HUES6 (cell line): ENCODE measurements at regions not wholly inside any gene's neighbourhood (a gene's known extent, or its start where the extent isn't known, plus 50 kb on each side); places are given as distances from the start of the nearest gene placed in this dataset.
"Not testable (repeated sequence)": the region's sequence is repeated elsewhere in the genome, so short reads cannot be mapped to it uniquely, and the experiment has no call there.

Experiments used
- H3K27ac ChIP-seq: 2 replicates; pipeline ENCODE4 v1.7.0; 2013; ENCODE audit warnings: low read depth, mild to moderate bottlenecking, low read length, inconsistent platforms
- H3K27me3 ChIP-seq: 2 replicates; pipeline ENCODE4 v1.6.1; 2013; ENCODE audit warnings: low read length; ENCODE audit not compliant: control insufficient read depth, insufficient read depth
- H3K36me3 ChIP-seq: 2 replicates; pipeline ENCODE4 v1.6.1; 2013; ENCODE audit warnings: low read length; ENCODE audit not compliant: control insufficient read depth, insufficient read depth
- H3K4me1 ChIP-seq: 2 replicates; pipeline ENCODE4 v1.6.1; 2013; ENCODE audit warnings: low read length; ENCODE audit not compliant: control insufficient read depth, insufficient read depth
- H3K4me3 ChIP-seq: 2 replicates; pipeline ENCODE4 v1.5.1; 2013; ENCODE audit warnings: low read depth, low read length
- H3K9ac ChIP-seq: one replicate; pipeline ENCODE4 v1.6.1; 2013; ENCODE audit warnings: mild to moderate bottlenecking, low read length
- H3K9me3 ChIP-seq: 2 replicates; pipeline ENCODE4 v1.6.1; 2013; ENCODE audit warnings: low read depth, low read length; ENCODE audit not compliant: control insufficient read depth, insufficient read depth

GRCh38 chr11:19419808-19420207 lies 179.1 kb upstream of the E2F8 start:
- Histone ChIP-seq H3K9ac (no peak overlapping the region), H3K4me3 (no peak overlapping the region), H3K4me1 (no peaks in the 10 kb centered on the region), H3K27ac (no peak overlapping the region), H3K27me3 (no peaks in the 10 kb centered on the region), H3K36me3 (no peaks in the 10 kb centered on the region), H3K9me3 (no peaks in the 10 kb centered on the region)

GRCh38 chr11:19419021-19419750 lies 178.4 kb upstream of the E2F8 start:
- H3K27me3 ChIP-seq, result no peaks in the 10 kb centered on the region
- no peaks in the 10 kb centered on the region for H3K9me3 ChIP-seq
- no peak overlapping the region for H3K27ac ChIP-seq
- no peak overlapping the region for H3K4me3 ChIP-seq
- H3K36me3 ChIP-seq, result no peaks in the 10 kb centered on the region
- no peaks in the 10 kb centered on the region for H3K4me1 ChIP-seq
- H3K9ac ChIP-seq, result no peak overlapping the region

- no peaks in the 10 kb centered on the region for H3K9me3 ChIP-seq
- H3K36me3 ChIP-seq, result no peaks in the 10 kb centered on the region
- no peak overlapping the region for H3K4me3 ChIP-seq
- no peak overlapping the region for H3K27ac ChIP-seq
- no peak overlapping the region for H3K9ac ChIP-seq
- H3K27me3 ChIP-seq, result no peaks in the 10 kb centered on the region
- H3K4me1 ChIP-seq, result no peaks in the 10 kb centered on the region
These were observed 177.5 kb upstream of the E2F8 start for GRCh38 chr11:19418221-19418620.

- not testable (repeated sequence) for H3K36me3 ChIP-seq
These were observed 171.3 kb upstream of the E2F8 start for GRCh38 chr11:19412070-19412469.

GRCh38 chr11:19410032-19410431 lies 169.3 kb upstream of the E2F8 start:
- Histone ChIP-seq H3K4me1 (peaks cover 3% of the 10 kb centered on the region; the same call in 1 of the 2 replicates), H3K27ac (no peak overlapping the region), H3K36me3 (no peaks in the 10 kb centered on the region), H3K9ac (no peak overlapping the region), H3K27me3 (no peaks in the 10 kb centered on the region), H3K9me3 (no peaks in the 10 kb centered on the region), H3K4me3 (no peak overlapping the region)

More at GRCh38 chr11:19412070-19412469, 171.3 kb upstream of the E2F8 start:
- H3K27me3 ChIP-seq, H3K9me3 ChIP-seq, H3K9ac ChIP-seq, H3K4me3 ChIP-seq, H3K27ac ChIP-seq, H3K4me1 ChIP-seq: not testable (repeated sequence)

GRCh38 chr11:19409307-19409706 lies 168.6 kb upstream of the E2F8 start:
- no peak overlapping the region for H3K27ac ChIP-seq
- peaks cover 3% of the 10 kb centered on the region; the same call in 1 of the 2 replicates for H3K4me1 ChIP-seq
- no peaks in the 10 kb centered on the region for H3K36me3 ChIP-seq
- no peaks in the 10 kb centered on the region for H3K9me3 ChIP-seq
- H3K27me3 ChIP-seq, result no peaks in the 10 kb centered on the region
- no peak overlapping the region for H3K9ac ChIP-seq
- no peak overlapping the region for H3K4me3 ChIP-seq

GRCh38 chr11:19407677-19408270 lies 167.0 kb upstream of the E2F8 start:
- Histone ChIP-seq H3K4me1 (peaks cover 3% of the 10 kb centered on the region; the same call in 1 of the 2 replicates), H3K4me3 (no peak overlapping the region), H3K9ac (no peak overlapping the region), H3K27me3 (no peaks in the 10 kb centered on the region), H3K27ac (no peak overlapping the region), H3K36me3 (no peaks in the 10 kb centered on the region), H3K9me3 (no peaks in the 10 kb centered on the region)

- H3K36me3 ChIP-seq, result no peaks in the 10 kb centered on the region
- H3K9me3 ChIP-seq, result no peaks in the 10 kb centered on the region
- no peak overlapping the region for H3K9ac ChIP-seq
- H3K4me3 ChIP-seq, result no peak overlapping the region
- H3K27me3 ChIP-seq, result no peaks in the 10 kb centered on the region
- H3K27ac ChIP-seq, result no peak overlapping the region
- no peaks in the 10 kb centered on the region for H3K4me1 ChIP-seq
These were observed 165.2 kb upstream of the E2F8 start for GRCh38 chr11:19405966-19406365.

- Histone ChIP-seq H3K36me3 (no peaks in the 10 kb centered on the region), H3K9ac (no peak overlapping the region), H3K4me3 (no peak overlapping the region), H3K27ac (no peak overlapping the region), H3K9me3 (no peaks in the 10 kb centered on the region), H3K4me1 (no peaks in the 10 kb centered on the region), H3K27me3 (no peaks in the 10 kb centered on the region)
These were observed 164.0 kb upstream of the E2F8 start for GRCh38 chr11:19404787-19405186.

- no peaks in the 10 kb centered on the region for H3K36me3 ChIP-seq
- no peaks in the 10 kb centered on the region for H3K4me1 ChIP-seq
- no peaks in the 10 kb centered on the region for H3K9me3 ChIP-seq
- no peak overlapping the region for H3K27ac ChIP-seq
- H3K9ac ChIP-seq, result no peak overlapping the region
- H3K27me3 ChIP-seq, result no peaks in the 10 kb centered on the region
- no peak overlapping the region for H3K4me3 ChIP-seq
These were observed 162.6 kb upstream of the E2F8 start for GRCh38 chr11:19403196-19403895.

- no peak overlapping the region for H3K27ac ChIP-seq
- no peaks in the 10 kb centered on the region for H3K9me3 ChIP-seq
- no peaks in the 10 kb centered on the region for H3K27me3 ChIP-seq
- no peaks in the 10 kb centered on the region for H3K4me1 ChIP-seq
- no peak overlapping the region for H3K4me3 ChIP-seq
- no peak overlapping the region for H3K9ac ChIP-seq
- H3K36me3 ChIP-seq, result no peaks in the 10 kb centered on the region
These were observed 159.6 kb upstream of the E2F8 start for GRCh38 chr11:19400296-19400695.
